GM10266 (cell line): ENCODE measurements at regions not wholly inside any gene's neighbourhood (a gene's known extent, or its start where the extent isn't known, plus 50 kb on each side); places are given as distances from the start of the nearest gene placed in this dataset.

Experiments used
- DNase-seq: peaks from one replicate; pipeline ENCODE4 v3.0.0; 2012; ENCODE audit errors: extremely low spot score
- CTCF ChIP-seq: IDR thresholded peaks from 2 replicates; pipeline ENCODE4 v1.5.1; 2012; ENCODE audit warnings: mild to moderate bottlenecking, low read depth; ENCODE audit not compliant: control insufficient read depth, insufficient read depth; ENCODE audit errors: missing control alignments

GRCh38 chr12:131353826-131354225, 357.1 kb upstream of the SFSWAP start:
- no peak for TF ChIP-seq CTCF
- no peak for DNase-seq

- TF ChIP-seq CTCF, result no peak
- DNase-seq, result no peak
These were observed 355.3 kb upstream of the SFSWAP start for GRCh38 chr12:131355361-131356245.

- DNase-seq, result no peak
- no peak for TF ChIP-seq CTCF
These were observed 354.3 kb upstream of the SFSWAP start for GRCh38 chr12:131356485-131357184.

GRCh38 chr12:131357185-131357747, 353.6 kb upstream of the SFSWAP start:
- DNase-seq, result no peak
- TF ChIP-seq CTCF, result no peak

- TF ChIP-seq CTCF, result no peak
- no peak for DNase-seq
These were observed 353.0 kb upstream of the SFSWAP start for GRCh38 chr12:131357920-131358319.

GRCh38 chr12:131362291-131363211, 348.3 kb upstream of the SFSWAP start:
- no peak for DNase-seq
- TF ChIP-seq CTCF, result no peak
